Heart right ventricle (tissue), 16 donors: ENCODE measurements at regions not wholly inside any gene's neighbourhood (a gene's known extent, or its start where the extent isn't known, plus 50 kb on each side); places are given as distances from the start of the nearest gene placed in this dataset.
"Not testable (repeated sequence)": the region's sequence is repeated elsewhere in the genome, so short reads cannot be mapped to it uniquely, and the experiment has no call there.

Source experiments
- ATAC-seq, 8 donors: fragments of 200-7000 bp; cut with Tn5 transposase; one replicate each; pipeline ENCODE4 v1.9.1; 2020; ENCODE audit warnings: mild to moderate bottlenecking in 8 of 8, moderate library complexity in 8 of 8, moderate number of reproducible peaks in 1 of 8
- DNase-seq, 2 donors: peaks; one replicate each; pipeline ENCODE4 v3.0.0-alpha.2; 2020
- H3K27ac ChIP-seq, 10 donors: fragments of 200-600 bp; sonication (generic) in 2 of 10; one replicate each; pipeline versions ENCODE4 v1.5.0 to v1.8.0; 2020 to 2022; ENCODE audit warnings: mild to moderate bottlenecking in 3 of 10
- H3K27me3 ChIP-seq, 7 donors: fragments of 200-600 bp; one replicate each; pipeline ENCODE4 v1.8.0; 2021 to 2022; ENCODE audit warnings: mild to moderate bottlenecking in 2 of 7
- H3K36me3 ChIP-seq, 9 donors: fragments of 200-600 bp; sonication (generic) in 1 of 9; one replicate each; pipeline versions ENCODE4 v1.5.0 to v1.8.0; 2020 to 2022; ENCODE audit warnings: mild to moderate bottlenecking in 2 of 9
- H3K4me1 ChIP-seq, 9 donors: fragments of 200-600 bp; sonication (generic) in 1 of 9; one replicate each; pipeline versions ENCODE4 v1.5.0 to v1.8.0; 2020 to 2022; ENCODE audit warnings: mild to moderate bottlenecking in 4 of 9
- H3K4me3 ChIP-seq, 10 donors: fragments of 200-600 bp; sonication (generic) in 2 of 10; one replicate each; pipeline versions ENCODE4 v1.5.0 to v1.8.0; 2020 to 2022; ENCODE audit warnings: mild to moderate bottlenecking in 7 of 10, moderate library complexity in 2 of 10
- H3K9me3 ChIP-seq, 11 donors: fragments of 200-600 bp in 10 of 11; sonication (generic) in 2 of 11; one replicate each; pipeline versions ENCODE4 v1.5.0 to v1.8.0; 2013 to 2022; ENCODE audit warnings: mild to moderate bottlenecking in 2 of 11, control low read depth in 1 of 11, moderate library complexity in 1 of 11
- CTCF ChIP-seq, 9 donors: fragments of 200-600 bp; sonication (generic) in 2 of 9; IDR thresholded peaks; one replicate each; pipeline versions ENCODE4 v1.5.0 to v1.8.0; 2021 to 2022; ENCODE audit warnings: antibody characterized with exemption in 9 of 9, mild to moderate bottlenecking in 5 of 9, moderate library complexity in 1 of 9
- WGBS, 2 donors: extraction: QIAGEN DNeasy Blood & Tissue Kit; methylation state at CpG; one replicate each; pipeline ENCODE4 v1.1.7; 2013; ENCODE audit warnings: inconsistent platforms in 1 of 2; 5-methylcytosine and 5-hydroxymethylcytosine counted together
- intact Hi-C, 10 donors: fragments of 100-400 bp; cut with DNase I; formaldehyde crosslinking; loops; one replicate each; pipeline versions ENCODE4 v1.11.1 to v1.14.2; 2022
- donor health status: Arrhythmogenic right ventricular cardiomyopathy.
- donor health status: ischemic (EF 13 %, LVEDD 7.1; RV severe dilation, severe dysfunction).
- donor health status: healthy with polysubstance abuse.
- donor health status: DM: no; HTN: yes; CAD: no.
- donor health status: DM: no; HTN: no; CAD: no.
- donor health status: ischemic (EF 25% LVEDD 6.9; RV normal size, moderate dysfunction).
- donor health status: ischemic (EF 25% LVEDD 5.7; RV mildly dilated, moderate dysfunction).
- donor health status: healthy.
- donor health status: DM: yes; HTN: yes; CAD: no.
- donor health status: Ischemic cardiomyopathy.
- donor health status: ischemic (EF 35%, LVEDD 5.7; RV mildly dilated, moderate dysfunction).
- donor health status: nonischemic (EF 11% LVEDD 7.7; RV severe dilation, severe dysfunction).
- donor health status: DM: yes; HTN: yes; CAD: no.
- donor health status: PGD.
- donor health status: ischemic (EF 29% LVEDD 5.4; RV normal size, mild dysfunction).
- donor health status: nonischemic (EF 23%, LVEDD 6.1; RV moderate dilation, normal function).

- H3K9me3 ChIP-seq, DNase-seq, H3K4me3 ChIP-seq, H3K36me3 ChIP-seq, intact Hi-C loops, H3K27ac ChIP-seq: not testable (repeated sequence)
- 3 to 4% methylated on average over 17 to 18 of the region's 20 CpGs for WGBS, 2 donors
- H3K27me3 ChIP-seq, result peaks cover 0 to 25% (median 5%) of the 10 kb centered on the region in 7 donors
- TF ChIP-seq CTCF (IDR thresholded peaks at IDR 0.05), result peak in 3 of 9 donors; percentile 19 to 37 (median 30)
- peaks cover 0 to 13% (median 0%) of the 10 kb centered on the region in 9 donors for H3K4me1 ChIP-seq
- peak in 3 of 8 donors; percentile 14 to 76 (median 60) for ATAC-seq
Observed at GRCh38 chr17:30693772-30694171, 130.7 kb downstream of the CRLF3 start.

GRCh38 chr17:30689266-30690000, 135.1 kb downstream of the CRLF3 start:
- H3K36me3 ChIP-seq, H3K4me1 ChIP-seq, intact Hi-C loops, H3K9me3 ChIP-seq, H3K4me3 ChIP-seq, ATAC-seq, H3K27ac ChIP-seq, DNase-seq: not testable (repeated sequence)
- H3K27me3 ChIP-seq, result peaks cover 0 to 21% (median 0%) of the 10 kb centered on the region in 7 donors
- 89 to 96% methylated on average over 14 of the region's 14 CpGs for WGBS, 2 donors

- intact Hi-C loops, result not testable (repeated sequence)
Observed at GRCh38 chr17:30686538-30687479, 137.7 kb downstream of the CRLF3 start.

GRCh38 chr17:30682280-30682679, 142.2 kb downstream of the CRLF3 start:
- H3K4me1 ChIP-seq, intact Hi-C loops, ATAC-seq, H3K9me3 ChIP-seq, H3K27ac ChIP-seq, H3K36me3 ChIP-seq, DNase-seq, H3K4me3 ChIP-seq, H3K27me3 ChIP-seq: not testable (repeated sequence)
- 96 to 98% methylated on average over 4 of the region's 4 CpGs for WGBS, 2 donors

More at GRCh38 chr17:30686538-30687479, 137.7 kb downstream of the CRLF3 start:
- H3K9me3 ChIP-seq, DNase-seq, H3K4me1 ChIP-seq, H3K27ac ChIP-seq, ATAC-seq, H3K36me3 ChIP-seq, H3K4me3 ChIP-seq, H3K27me3 ChIP-seq: not testable (repeated sequence)
- WGBS, 2 donors, result 32 to 35% methylated on average over 25 of the region's 28 CpGs

GRCh38 chr17:30680681-30681080, 143.8 kb downstream of the CRLF3 start:
- DNase-seq, H3K27me3 ChIP-seq, H3K36me3 ChIP-seq, H3K4me3 ChIP-seq, H3K4me1 ChIP-seq, ATAC-seq, intact Hi-C loops, H3K27ac ChIP-seq: not testable (repeated sequence)
- WGBS, 2 donors, result 43 to 68% methylated on average over 4 to 5 of the region's 5 CpGs
- H3K9me3 ChIP-seq, result peaks cover 0 to 25% (median 9%) of the 10 kb centered on the region in 11 donors

- Histone ChIP-seq H3K4me3 (no peak overlapping the region), H3K9me3 (peaks cover 0 to 20% (median 9%) of the 10 kb centered on the region in 11 donors), H3K27ac (no peak overlapping the region), H3K36me3 (no peaks in the 10 kb centered on the region), H3K27me3 (peaks cover 0 to 3% (median 0%) of the 10 kb centered on the region in 7 donors), H3K4me1 (no peaks in the 10 kb centered on the region)
- ATAC-seq, result no peak
- no peak for TF ChIP-seq CTCF (IDR thresholded peaks at IDR 0.05)
- WGBS, 2 donors, result 79 to 83% methylated on average over 4 of the region's 4 CpGs
- intact Hi-C loops, result no loop called here
- no peak for DNase-seq
Observed at GRCh38 chr17:30677550-30678249, 146.8 kb downstream of the CRLF3 start.

- peaks cover 0 to 20% (median 9%) of the 10 kb centered on the region in 11 donors for H3K9me3 ChIP-seq
- H3K36me3 ChIP-seq, DNase-seq, H3K27ac ChIP-seq, H3K4me3 ChIP-seq, intact Hi-C loops, H3K4me1 ChIP-seq, H3K27me3 ChIP-seq, ATAC-seq: not testable (repeated sequence)
- 92% methylated on average over 3 of the region's 3 CpGs for WGBS, 2 donors
Observed at GRCh38 chr17:30675777-30676492, 148.6 kb downstream of the CRLF3 start.

GRCh38 chr17:30669217-30669649, 155.3 kb downstream of the CRLF3 start:
- intact Hi-C loops, DNase-seq, H3K36me3 ChIP-seq, H3K27ac ChIP-seq, H3K27me3 ChIP-seq, H3K4me1 ChIP-seq, H3K9me3 ChIP-seq: not testable (repeated sequence)
- peak in 1 of 8 donors; percentile 16 for ATAC-seq
- 38 to 47% methylated on average over 9 of the region's 9 CpGs for WGBS, 2 donors
- peak overlapping the region in 1 of 10 donors; percentile 17 for H3K4me3 ChIP-seq
